ENCODE measurements at regions not wholly inside any gene's neighbourhood (a gene's known extent, or its start where the extent isn't known, plus 50 kb on each side); places are given as distances from the start of the nearest gene placed in this dataset.

DNA sequence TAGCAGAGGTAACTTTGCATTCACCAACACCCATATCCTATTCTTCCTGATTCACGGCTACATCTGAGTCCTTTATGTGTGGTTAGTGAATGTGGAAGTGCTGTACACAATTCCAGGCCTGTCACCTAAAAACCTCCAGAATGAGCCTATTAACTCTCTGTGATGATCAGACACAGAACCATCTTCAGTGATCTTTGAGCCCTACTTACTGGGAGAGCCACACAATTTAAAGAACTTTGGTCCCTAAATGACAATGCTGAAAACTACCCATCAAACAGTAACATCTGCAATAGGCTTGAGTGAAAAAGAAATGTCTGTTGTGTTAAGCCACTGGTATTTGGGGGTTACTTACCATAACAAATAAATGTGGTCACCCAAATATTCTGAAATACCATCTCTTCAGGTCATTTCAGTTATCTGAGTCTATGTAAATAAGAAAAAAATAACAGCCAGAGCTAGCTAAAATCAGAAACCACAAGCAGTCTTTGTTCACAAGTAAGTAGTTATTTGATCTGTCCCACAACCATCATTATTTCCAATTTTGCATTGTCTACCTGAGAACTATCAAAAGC is 145.7 kb downstream of the HGF start:
- peak overlapping the region; percentile 65 for H3K27ac ChIP-seq
- H2AFZ ChIP-seq (ENCODE audit: low read depth): peak overlapping the region; percentile 27; the same call in 1 of the 2 replicates
- H3K4me1 ChIP-seq (ENCODE audit: low read depth, poor library complexity, severe bottlenecking): peaks cover 77% of the 10 kb centered on the region
- H3K4me3 ChIP-seq (IDR thresholded peaks at IDR 0.05; ENCODE audit: insufficient read depth, low read depth, low read length): no peak overlapping the region
- TF ChIP-seq, protein P1, sequence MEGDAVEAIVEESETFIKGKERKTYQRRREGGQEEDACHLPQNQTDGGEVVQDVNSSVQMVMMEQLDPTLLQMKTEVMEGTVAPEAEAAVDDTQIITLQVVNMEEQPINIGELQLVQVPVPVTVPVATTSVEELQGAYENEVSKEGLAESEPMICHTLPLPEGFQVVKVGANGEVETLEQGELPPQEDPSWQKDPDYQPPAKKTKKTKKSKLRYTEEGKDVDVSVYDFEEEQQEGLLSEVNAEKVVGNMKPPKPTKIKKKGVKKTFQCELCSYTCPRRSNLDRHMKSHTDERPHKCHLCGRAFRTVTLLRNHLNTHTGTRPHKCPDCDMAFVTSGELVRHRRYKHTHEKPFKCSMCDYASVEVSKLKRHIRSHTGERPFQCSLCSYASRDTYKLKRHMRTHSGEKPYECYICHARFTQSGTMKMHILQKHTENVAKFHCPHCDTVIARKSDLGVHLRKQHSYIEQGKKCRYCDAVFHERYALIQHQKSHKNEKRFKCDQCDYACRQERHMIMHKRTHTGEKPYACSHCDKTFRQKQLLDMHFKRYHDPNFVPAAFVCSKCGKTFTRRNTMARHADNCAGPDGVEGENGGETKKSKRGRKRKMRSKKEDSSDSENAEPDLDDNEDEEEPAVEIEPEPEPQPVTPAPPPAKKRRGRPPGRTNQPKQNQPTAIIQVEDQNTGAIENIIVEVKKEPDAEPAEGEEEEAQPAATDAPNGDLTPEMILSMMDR (conservative IDR thresholded peaks at IDR 0.05; ENCODE audit: low read depth, low read length): no peak
- H4K20me1 ChIP-seq (ENCODE audit: insufficient read depth): no peaks in the 10 kb centered on the region
- H3K79me2 ChIP-seq (ENCODE audit: insufficient read depth, low read depth): no peaks in the 10 kb centered on the region
- H3K4me2 ChIP-seq: peak overlapping the region; percentile 46
- no peak overlapping the region; the same call in 1 of the 2 replicates for H3K9ac ChIP-seq
- no peaks in the 10 kb centered on the region for H3K36me3 ChIP-seq (ENCODE audit: insufficient read depth)
- no peaks in the 10 kb centered on the region for H3K27me3 ChIP-seq (ENCODE audit: insufficient read depth, low read depth)

DNA sequence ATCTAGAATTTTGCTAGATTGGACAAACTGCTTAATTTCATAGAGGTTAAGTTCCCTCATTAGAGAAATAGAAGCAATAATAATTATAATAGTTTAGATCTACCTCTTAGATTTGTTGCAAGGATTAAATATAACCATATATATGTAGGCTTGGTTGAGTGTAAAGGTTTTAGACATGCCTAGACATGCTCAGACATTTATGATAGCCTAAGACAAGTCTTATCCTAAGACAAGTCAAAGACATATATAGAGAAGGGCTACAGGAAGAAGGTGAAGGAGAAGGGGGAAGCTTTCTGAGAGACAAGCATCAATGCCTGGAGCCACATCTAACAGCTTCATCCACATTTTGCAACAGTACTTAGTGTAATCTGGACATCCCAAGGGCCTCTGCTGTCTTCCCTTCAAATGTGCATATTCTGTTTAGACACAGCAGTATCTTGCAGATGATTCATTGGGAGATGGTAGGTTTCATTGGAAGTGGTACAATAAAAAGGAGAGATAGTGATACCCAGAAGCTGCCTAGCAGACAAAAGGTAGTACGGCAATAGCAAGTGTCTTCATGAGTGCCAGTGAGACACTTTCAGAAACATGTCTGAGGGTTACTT is 146.5 kb downstream of the HGF start:
- no peaks in the 10 kb centered on the region for H3K27me3 ChIP-seq (ENCODE audit: insufficient read depth, low read depth)
- TF ChIP-seq, protein P1 (conservative IDR thresholded peaks at IDR 0.05; ENCODE audit: low read depth, low read length): no peak
- H3K36me3 ChIP-seq (ENCODE audit: insufficient read depth): no peaks in the 10 kb centered on the region
- peak overlapping the region; percentile 46 for H3K4me2 ChIP-seq
- H3K27ac ChIP-seq: peak overlapping the region; percentile 65
- no peak overlapping the region; the same call in 1 of the 2 replicates for H3K9ac ChIP-seq
- H4K20me1 ChIP-seq (ENCODE audit: insufficient read depth): no peaks in the 10 kb centered on the region
- peak overlapping the region; percentile 27; the same call in 1 of the 2 replicates for H2AFZ ChIP-seq (ENCODE audit: low read depth)
- no peak overlapping the region for H3K4me3 ChIP-seq (IDR thresholded peaks at IDR 0.05; ENCODE audit: insufficient read depth, low read depth, low read length)
- H3K4me1 ChIP-seq (ENCODE audit: low read depth, poor library complexity, severe bottlenecking): peaks cover 69% of the 10 kb centered on the region
- H3K79me2 ChIP-seq (ENCODE audit: insufficient read depth, low read depth): no peaks in the 10 kb centered on the region

DNA sequence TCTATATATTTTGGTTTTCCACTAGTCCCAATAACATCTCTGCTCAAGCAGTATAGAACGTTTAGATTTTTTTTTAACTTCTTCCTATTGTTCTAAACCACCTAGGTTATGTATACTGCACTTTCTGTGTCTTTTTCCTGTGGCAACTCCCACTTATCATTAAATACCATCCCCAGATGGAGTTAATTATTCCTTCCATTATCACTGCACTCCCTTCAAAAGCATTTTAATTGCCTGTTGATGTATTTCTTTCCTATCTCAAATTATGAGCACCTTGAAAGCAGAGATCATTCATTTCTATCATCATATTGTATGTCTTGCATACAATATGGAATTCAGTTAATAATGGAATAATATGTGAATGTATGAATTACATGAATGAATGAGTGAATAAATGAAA is 148.0 kb downstream of the HGF start:
- Histone ChIP-seq H2AFZ (ENCODE audit: low read depth) (no peak overlapping the region), H3K4me2 (no peak overlapping the region), H3K27ac (no peak overlapping the region), H3K79me2 (ENCODE audit: insufficient read depth, low read depth) (no peaks in the 10 kb centered on the region), H3K9ac (no peak overlapping the region), H3K27me3 (ENCODE audit: insufficient read depth, low read depth) (no peaks in the 10 kb centered on the region), H3K36me3 (ENCODE audit: insufficient read depth) (no peaks in the 10 kb centered on the region), H3K4me1 (ENCODE audit: low read depth, poor library complexity, severe bottlenecking) (peaks cover 55% of the 10 kb centered on the region), H3K4me3 (IDR thresholded peaks at IDR 0.05; ENCODE audit: insufficient read depth, low read depth, low read length) (no peak overlapping the region), H4K20me1 (ENCODE audit: insufficient read depth) (no peaks in the 10 kb centered on the region)
- TF ChIP-seq, protein P1 (conservative IDR thresholded peaks at IDR 0.05; ENCODE audit: low read depth, low read length): no peak

GRCh38 chr7:81618396-81619014 is 151.3 kb downstream of the HGF start:
- H3K4me2 ChIP-seq: no peak overlapping the region
- H3K4me3 ChIP-seq (IDR thresholded peaks at IDR 0.05; ENCODE audit: insufficient read depth, low read depth, low read length): no peak overlapping the region
- no peaks in the 10 kb centered on the region for H3K36me3 ChIP-seq (ENCODE audit: insufficient read depth)
- TF ChIP-seq, protein P1 (conservative IDR thresholded peaks at IDR 0.05; ENCODE audit: low read depth, low read length): no peak
- H3K27ac ChIP-seq: no peak overlapping the region
- H4K20me1 ChIP-seq (ENCODE audit: insufficient read depth): no peaks in the 10 kb centered on the region
- H3K79me2 ChIP-seq (ENCODE audit: insufficient read depth, low read depth): no peaks in the 10 kb centered on the region
- peaks cover 21% of the 10 kb centered on the region for H3K4me1 ChIP-seq (ENCODE audit: low read depth, poor library complexity, severe bottlenecking)
- no peak overlapping the region for H2AFZ ChIP-seq (ENCODE audit: low read depth)
- no peak overlapping the region for H3K9ac ChIP-seq
- H3K27me3 ChIP-seq (ENCODE audit: insufficient read depth, low read depth): no peaks in the 10 kb centered on the region

Measured in KMS-11 (cell line).